GM12873 (cell line): ENCODE measurements at regions not wholly inside any gene's neighbourhood (a gene's known extent, or its start where the extent isn't known, plus 50 kb on each side); places are given as distances from the start of the nearest gene placed in this dataset.

Experiments used
- TF ChIP-seq, protein P1 (sequence below): IDR thresholded peaks from 2 replicates; pipeline ENCODE4 v1.5.1; 2012; ENCODE audit warnings: low read depth, mild to moderate bottlenecking, moderate library complexity, low read length, control low read depth; ENCODE audit not compliant: insufficient read depth; ENCODE audit errors: missing control alignments

DNA sequence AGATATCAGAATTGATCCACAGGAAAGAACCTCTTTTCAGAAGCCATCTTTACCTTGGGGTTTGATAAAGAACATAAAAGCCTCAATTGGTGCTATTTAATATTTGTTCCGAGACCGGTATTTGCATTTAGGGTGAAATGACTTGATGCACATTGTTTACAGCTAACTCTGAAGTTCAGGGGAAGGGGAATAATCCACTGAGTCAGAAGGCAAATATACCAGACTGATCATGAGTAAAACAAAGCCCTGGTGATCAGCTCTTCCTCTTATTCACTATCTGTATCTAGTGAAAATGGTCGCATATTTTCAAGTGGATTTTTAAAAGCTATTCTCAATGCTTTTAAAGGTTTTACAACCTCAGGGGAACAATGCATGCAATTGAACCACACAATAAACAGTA is 53.0 kb upstream of the ATP8B1 start:
- TF ChIP-seq, protein P1, sequence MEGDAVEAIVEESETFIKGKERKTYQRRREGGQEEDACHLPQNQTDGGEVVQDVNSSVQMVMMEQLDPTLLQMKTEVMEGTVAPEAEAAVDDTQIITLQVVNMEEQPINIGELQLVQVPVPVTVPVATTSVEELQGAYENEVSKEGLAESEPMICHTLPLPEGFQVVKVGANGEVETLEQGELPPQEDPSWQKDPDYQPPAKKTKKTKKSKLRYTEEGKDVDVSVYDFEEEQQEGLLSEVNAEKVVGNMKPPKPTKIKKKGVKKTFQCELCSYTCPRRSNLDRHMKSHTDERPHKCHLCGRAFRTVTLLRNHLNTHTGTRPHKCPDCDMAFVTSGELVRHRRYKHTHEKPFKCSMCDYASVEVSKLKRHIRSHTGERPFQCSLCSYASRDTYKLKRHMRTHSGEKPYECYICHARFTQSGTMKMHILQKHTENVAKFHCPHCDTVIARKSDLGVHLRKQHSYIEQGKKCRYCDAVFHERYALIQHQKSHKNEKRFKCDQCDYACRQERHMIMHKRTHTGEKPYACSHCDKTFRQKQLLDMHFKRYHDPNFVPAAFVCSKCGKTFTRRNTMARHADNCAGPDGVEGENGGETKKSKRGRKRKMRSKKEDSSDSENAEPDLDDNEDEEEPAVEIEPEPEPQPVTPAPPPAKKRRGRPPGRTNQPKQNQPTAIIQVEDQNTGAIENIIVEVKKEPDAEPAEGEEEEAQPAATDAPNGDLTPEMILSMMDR: no peak

DNA sequence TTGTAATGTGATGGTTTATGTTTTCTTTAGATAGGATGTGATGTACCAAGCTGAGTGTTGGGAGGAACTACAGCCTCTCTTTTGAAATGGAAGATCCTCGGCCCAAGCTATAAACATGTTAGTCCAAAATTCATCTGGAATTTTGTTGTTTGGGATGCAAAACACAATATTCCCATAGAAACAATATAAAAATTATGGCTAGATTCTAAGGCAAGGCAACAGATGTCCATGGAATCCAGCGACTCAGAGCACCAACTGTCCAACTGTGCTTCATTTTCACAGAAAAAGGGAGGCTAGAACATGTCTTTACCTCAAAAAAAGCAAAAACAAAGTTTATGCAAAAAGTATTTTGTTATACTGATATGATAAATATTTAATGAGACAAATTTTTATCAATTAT is 52.4 kb upstream of the ATP8B1 start:
- TF ChIP-seq, protein P1: no peak

DNA sequence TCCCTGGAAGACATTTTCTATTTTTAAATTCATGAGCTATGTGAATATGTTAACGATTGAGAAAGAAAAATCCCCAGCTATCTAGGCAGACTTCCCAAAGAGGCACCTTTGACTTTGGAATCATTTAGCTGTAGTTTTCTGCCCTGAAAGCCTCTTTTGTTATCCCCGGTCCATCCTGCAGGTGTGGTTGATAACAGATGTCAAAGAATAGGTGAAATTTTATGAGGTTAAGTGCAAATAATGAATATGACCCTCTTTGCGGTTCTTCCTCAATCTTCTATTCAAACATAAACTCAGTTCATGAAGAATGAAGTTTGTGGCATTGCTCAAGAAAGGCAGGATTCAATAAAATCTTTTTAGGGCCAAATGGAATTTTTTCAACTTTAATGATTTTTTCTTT is 51.6 kb upstream of the ATP8B1 start:
- TF ChIP-seq, protein P1: no peak

DNA sequence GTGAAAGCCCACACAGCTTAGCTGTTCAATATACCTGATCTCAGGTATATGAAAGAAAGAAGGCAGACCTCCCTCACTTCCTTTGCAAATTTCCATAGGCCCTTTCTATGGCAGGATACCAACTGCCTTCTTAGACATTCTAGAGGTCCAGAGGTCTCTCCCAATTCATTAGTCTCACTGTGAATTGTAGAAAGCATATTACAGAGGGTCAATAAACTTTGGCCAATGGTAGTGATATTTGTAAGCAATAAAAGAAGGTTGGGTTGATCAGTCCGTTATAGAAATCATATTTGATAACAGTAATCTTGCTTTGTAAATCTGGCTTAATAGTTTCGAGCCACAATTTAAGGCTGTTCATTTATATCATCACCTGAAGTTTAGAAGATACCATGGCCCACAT is 50.7 kb upstream of the ATP8B1 start:
- TF ChIP-seq, protein P1: no peak

DNA sequence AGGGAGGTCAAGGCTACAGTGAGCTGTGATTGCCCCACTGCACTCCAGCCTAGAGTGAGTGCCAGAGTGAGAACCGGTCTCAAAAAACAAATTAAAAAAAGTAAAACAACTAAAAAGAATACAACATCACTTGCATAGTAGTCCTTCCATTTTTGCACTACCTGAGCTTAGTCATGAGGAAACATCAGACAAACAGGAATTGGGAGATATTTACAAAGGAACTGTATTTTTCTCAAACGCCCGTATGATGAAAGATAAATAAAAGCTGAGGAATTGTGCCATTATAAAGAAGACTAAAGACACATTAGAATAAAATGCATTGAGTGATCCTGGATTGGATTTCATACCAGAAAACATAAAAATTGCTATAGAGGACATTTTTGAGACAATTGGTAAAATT is 50.0 kb upstream of the ATP8B1 start:
- TF ChIP-seq, protein P1: no peak
